Hematopoietic multipotent progenitor cell treated with erythropoietin and hydrocortisone succinate and interleukin-3 and kit ligand, for 15 days (in vitro differentiated cells): ENCODE measurements at regions not wholly inside any gene's neighbourhood (a gene's known extent, or its start where the extent isn't known, plus 50 kb on each side); places are given as distances from the start of the nearest gene placed in this dataset.

Source experiments
- DNase-seq: peaks from one replicate; pipeline ENCODE4 v3.0.0-alpha.2; 2015; ENCODE audit warnings: low spot score

- DNase-seq = no peak
Observed at GRCh38 chr4:151887031-151887815, 126.4 kb upstream of the GATB start.

GRCh38 chr4:151885123-151885522 is 124.3 kb upstream of the GATB start:
- no peak for DNase-seq

- no peak for DNase-seq
Observed at GRCh38 chr4:151883747-151884146, 122.9 kb upstream of the GATB start.

GRCh38 chr4:151882072-151882803 is 121.4 kb upstream of the GATB start:
- no peak for DNase-seq

- DNase-seq = no peak
Observed at GRCh38 chr4:151879705-151880445, 119.1 kb upstream of the GATB start.

GRCh38 chr4:151876381-151876988 is 115.7 kb upstream of the GATB start:
- no peak for DNase-seq

GRCh38 chr4:151874328-151874727 is 113.5 kb upstream of the GATB start:
- DNase-seq = no peak

GRCh38 chr4:151866592-151866918 is 105.7 kb upstream of the GATB start:
- no peak for DNase-seq

- no peak for DNase-seq
Observed at GRCh38 chr4:151865744-151866591, 105.2 kb upstream of the GATB start.

GRCh38 chr4:151865312-151865711 is 104.5 kb upstream of the GATB start:
- no peak for DNase-seq

- no peak for DNase-seq
Observed at GRCh38 chr4:151864068-151864467, 103.3 kb upstream of the GATB start.

- DNase-seq = no peak
Observed at GRCh38 chr4:151862766-151863165, 102.0 kb upstream of the GATB start.

GRCh38 chr4:151860561-151861093 is 99.8 kb upstream of the GATB start:
- no peak for DNase-seq

GRCh38 chr4:151859641-151860040 is 98.8 kb upstream of the GATB start:
- no peak for DNase-seq

GRCh38 chr4:151858356-151858755 is 97.5 kb upstream of the GATB start:
- no peak for DNase-seq

- DNase-seq = no peak
Observed at GRCh38 chr4:151857368-151857767, 96.6 kb upstream of the GATB start.

GRCh38 chr4:151855747-151856146 is 94.9 kb upstream of the GATB start:
- DNase-seq = no peak

- no peak for DNase-seq
Observed at GRCh38 chr4:151854731-151855130, 93.9 kb upstream of the GATB start.

GRCh38 chr4:151853034-151853433 is 92.2 kb upstream of the GATB start:
- DNase-seq = no peak

- DNase-seq = no peak
Observed at GRCh38 chr4:151852202-151852601, 91.4 kb upstream of the GATB start.

- no peak for DNase-seq
Observed at GRCh38 chr4:151851354-151851753, 90.5 kb upstream of the GATB start.
